PC-3 (cell line): ENCODE measurements at regions not wholly inside any gene's neighbourhood (a gene's known extent, or its start where the extent isn't known, plus 50 kb on each side); places are given as distances from the start of the nearest gene placed in this dataset.

ENCODE experiments used
- ATAC-seq: fragments of 200-7000 bp; cut with Tn5 transposase; 2 replicates; pipeline ENCODE4 v1.9.1; 2020; ENCODE audit warnings: mild to moderate bottlenecking, moderate library complexity
- BruUV-seq: library from RNA; stranded (reverse); fragments of 400-500 nt; replicated peaks from 2 replicates; lab custom pipeline; 2021; lab: Mats Ljungman, UMichigan
- CTCF ChIA-PET: fragments of 300-600 bp; sonication (Branson Sonifier 250); formaldehyde crosslinking; loops from one replicate; lab custom pipeline; 2022; ENCODE audit warnings: antibody characterized with exemption; lab: Charles Lee
- POLR2A ChIA-PET: fragments of 300-600 bp; sonication (Branson Sonifier 250); formaldehyde crosslinking; loops from one replicate; lab custom pipeline; 2022; ENCODE audit warnings: antibody characterized with exemption; ENCODE audit not compliant: unreplicated experiment; lab: Charles Lee
- DNase-seq: peaks from one replicate; pipeline ENCODE4 v3.0.0-alpha.2; 2015
- H2AFZ ChIP-seq: fragments of 300-600 bp; sonication (generic); 2 replicates; pipeline ENCODE4 v1.6.0; 2016; ENCODE audit warnings: antibody characterized with exemption, low read length
- H3F3A ChIP-seq: fragments of 300-600 bp; sonication (generic); one replicate; pipeline ENCODE4 v1.6.0; 2017; ENCODE audit warnings: antibody characterized with exemption, low read length, control low read depth, mild to moderate bottlenecking; ENCODE audit not compliant: unreplicated experiment
- H3K27ac ChIP-seq: fragments of 300-600 bp; sonication (generic); 2 replicates; pipeline ENCODE4 v1.5.1; 2016; ENCODE audit warnings: mild to moderate bottlenecking, low read length
- H3K27me3 ChIP-seq: fragments of 300-600 bp; sonication (generic); 2 replicates; pipeline ENCODE4 v1.6.1; 2016; ENCODE audit warnings: low read length, mixed read lengths
- H3K36me3 ChIP-seq: fragments of 300-600 bp; sonication (generic); 2 replicates; pipeline ENCODE4 v1.6.1; 2016; ENCODE audit warnings: low read depth, mixed run types, low read length, mixed read lengths
- H3K4me1 ChIP-seq: fragments of 300-600 bp; sonication (generic); 2 replicates; pipeline ENCODE4 v1.5.1; 2016; ENCODE audit warnings: low read length; ENCODE audit not compliant: insufficient read depth
- H3K4me2 ChIP-seq: fragments of 300-600 bp; sonication (generic); 2 replicates; pipeline ENCODE4 v1.6.0; 2016; ENCODE audit warnings: low read length
- H3K4me3 ChIP-seq: fragments of 300-600 bp; sonication (generic); 2 replicates; pipeline ENCODE4 v1.5.1; 2016; ENCODE audit warnings: mild to moderate bottlenecking, low read length, mixed read lengths
- H3K79me2 ChIP-seq: fragments of 300-600 bp; sonication (generic); 2 replicates; pipeline ENCODE4 v1.6.1; 2017; ENCODE audit warnings: low read length, mixed read lengths
- H3K9ac ChIP-seq: fragments of 300-600 bp; sonication (generic); 2 replicates; pipeline ENCODE4 v1.6.0; 2016; ENCODE audit warnings: mild to moderate bottlenecking, low read length
- H3K9me2 ChIP-seq: fragments of 300-600 bp; sonication (generic); replicated peaks from 2 replicates; pipeline ENCODE4 v1.6.1; 2016; ENCODE audit warnings: mixed run types, low read length, mixed read lengths
- H3K9me3 ChIP-seq: fragments of 300-600 bp; sonication (generic); 2 replicates; pipeline ENCODE4 v1.6.1; 2016; ENCODE audit warnings: low read length, mixed read lengths
- H4K20me1 ChIP-seq: fragments of 300-600 bp; sonication (generic); 2 replicates; pipeline ENCODE4 v1.6.1; 2016; ENCODE audit warnings: low read length, mixed read lengths
- EZH2 ChIP-seq: fragments of 300-600 bp; sonication (generic); IDR thresholded peaks from one replicate; pipeline ENCODE4 v1.6.1; 2017; ENCODE audit warnings: antibody characterized with exemption, mild to moderate bottlenecking, low read length; ENCODE audit not compliant: unreplicated experiment
- EZH2phosphoT487 ChIP-seq: fragments of 300-600 bp; sonication (generic); IDR thresholded peaks from 2 replicates; pipeline ENCODE4 v1.6.1; 2018; ENCODE audit warnings: mild to moderate bottlenecking, antibody characterized with exemption, low read length, borderline replicate concordance
- intact Hi-C: fragments of 100-400 bp; cut with micrococcal nuclease; formaldehyde crosslinking; loops from 2 replicates; pipeline ENCODE4 v1.9.0; 2023
- TF ChIP-seq, protein P1 (sequence below): fragments of 300-600 bp; sonication (generic); conservative IDR thresholded peaks from 2 replicates; pipeline ENCODE4 v1.5.1; 2017; ENCODE audit warnings: antibody characterized with exemption, low read depth, mild to moderate bottlenecking, low read length

DNA sequence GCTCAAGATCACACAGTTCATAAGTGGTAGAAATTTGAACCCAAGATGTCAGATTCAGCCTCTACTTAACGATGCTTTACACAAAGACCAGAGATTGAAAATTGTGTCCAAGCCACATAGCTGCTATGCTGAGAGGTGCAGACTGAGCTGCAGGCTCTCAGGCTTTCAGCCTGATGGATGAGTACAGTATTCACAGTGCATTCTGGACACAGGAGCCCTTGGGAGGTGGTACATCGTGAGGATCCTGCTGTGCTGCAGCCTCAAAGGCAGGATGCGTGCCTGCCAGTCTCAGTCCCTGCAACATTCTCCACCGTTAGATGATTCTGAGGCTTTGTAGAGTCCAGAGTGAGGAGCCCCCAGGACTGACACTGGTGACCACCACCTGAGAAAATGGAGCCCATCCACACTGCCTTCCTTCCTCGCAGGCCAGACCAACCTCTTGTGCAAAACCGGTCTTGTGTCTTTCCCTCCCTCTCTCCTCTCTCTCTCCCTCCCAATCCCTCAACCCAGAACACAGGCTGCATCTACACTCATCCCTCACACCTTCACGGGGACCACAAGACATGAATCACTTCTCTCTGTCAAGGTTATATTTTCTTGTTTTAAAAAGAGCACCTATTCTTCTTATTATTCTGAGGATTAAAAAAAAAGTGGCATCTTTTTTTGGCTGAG is 203.4 kb upstream of the ZNF507 start:
- no TSS peak for BruUV-seq

DNA sequence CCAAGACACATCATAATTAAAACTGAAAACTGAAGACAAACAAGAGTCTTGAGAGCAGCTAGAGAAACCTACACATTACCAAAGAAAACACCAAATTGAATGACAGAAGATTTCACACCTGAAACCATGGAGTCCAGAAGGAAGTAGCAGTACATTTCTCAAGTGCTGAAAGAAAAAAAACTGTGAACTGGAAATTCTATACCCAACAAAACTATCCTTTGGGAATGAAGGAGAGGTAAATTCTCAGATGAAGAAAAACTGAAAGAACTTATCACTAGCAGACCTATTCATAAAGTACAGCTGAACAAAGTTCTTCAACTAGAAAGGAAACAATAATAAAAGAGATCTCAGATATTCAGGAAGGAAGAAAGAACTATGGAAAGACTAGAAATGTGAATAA is 198.7 kb upstream of the ZNF507 start:
- Histone ChIP-seq H4K20me1 (no peaks in the 10 kb centered on the region), H3K27ac (no peak overlapping the region), H3K36me3 (no peaks in the 10 kb centered on the region), H3K9me2 (no peaks in the 10 kb centered on the region), H3K27me3 (no peaks in the 10 kb centered on the region), H3K9ac (no peak overlapping the region), H3K4me3 (no peak overlapping the region), H3K9me3 (0 out of 2 replicates have a peak, but pooled peaks cover 5% of the 10 kb centered on the region), H2AFZ (no peak overlapping the region), H3K4me2 (no peak overlapping the region), H3K4me1 (no peaks in the 10 kb centered on the region), H3K79me2 (no peaks in the 10 kb centered on the region), H3F3A (no peaks in the 10 kb centered on the region)
- ATAC-seq (no peak), DNase-seq (no peak)
- intact Hi-C loops, result no loop called here
- POLR2A ChIA-PET, result no interaction called here
- TF ChIP-seq, protein P1, sequence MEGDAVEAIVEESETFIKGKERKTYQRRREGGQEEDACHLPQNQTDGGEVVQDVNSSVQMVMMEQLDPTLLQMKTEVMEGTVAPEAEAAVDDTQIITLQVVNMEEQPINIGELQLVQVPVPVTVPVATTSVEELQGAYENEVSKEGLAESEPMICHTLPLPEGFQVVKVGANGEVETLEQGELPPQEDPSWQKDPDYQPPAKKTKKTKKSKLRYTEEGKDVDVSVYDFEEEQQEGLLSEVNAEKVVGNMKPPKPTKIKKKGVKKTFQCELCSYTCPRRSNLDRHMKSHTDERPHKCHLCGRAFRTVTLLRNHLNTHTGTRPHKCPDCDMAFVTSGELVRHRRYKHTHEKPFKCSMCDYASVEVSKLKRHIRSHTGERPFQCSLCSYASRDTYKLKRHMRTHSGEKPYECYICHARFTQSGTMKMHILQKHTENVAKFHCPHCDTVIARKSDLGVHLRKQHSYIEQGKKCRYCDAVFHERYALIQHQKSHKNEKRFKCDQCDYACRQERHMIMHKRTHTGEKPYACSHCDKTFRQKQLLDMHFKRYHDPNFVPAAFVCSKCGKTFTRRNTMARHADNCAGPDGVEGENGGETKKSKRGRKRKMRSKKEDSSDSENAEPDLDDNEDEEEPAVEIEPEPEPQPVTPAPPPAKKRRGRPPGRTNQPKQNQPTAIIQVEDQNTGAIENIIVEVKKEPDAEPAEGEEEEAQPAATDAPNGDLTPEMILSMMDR, result no peak
- TF ChIP-seq EZH2phosphoT487, result no peak
- TF ChIP-seq EZH2, result no peak
- no TSS peak for BruUV-seq
- CTCF ChIA-PET, result no interaction called here

More for the DNA sequence above, 203.4 kb upstream of the ZNF507 start:
- Histone ChIP-seq H3K27me3 (no peaks in the 10 kb centered on the region), H3F3A (no peaks in the 10 kb centered on the region), H3K36me3 (no peaks in the 10 kb centered on the region), H3K79me2 (no peaks in the 10 kb centered on the region), H2AFZ (no peak overlapping the region), H3K4me2 (no peak overlapping the region), H3K27ac (no peak overlapping the region), H4K20me1 (no peaks in the 10 kb centered on the region), H3K9me2 (no peaks in the 10 kb centered on the region), H3K9me3 (0 out of 2 replicates have a peak, but pooled peaks cover 5% of the 10 kb centered on the region), H3K4me1 (no peaks in the 10 kb centered on the region), H3K9ac (no peak overlapping the region), H3K4me3 (no peak overlapping the region)
- ChIA-PET POLR2A (no interaction called here), CTCF (no interaction called here)
- TF ChIP-seq EZH2phosphoT487 (no peak), EZH2 (no peak)
- TF ChIP-seq, protein P1, result no peak
- intact Hi-C loops, result no loop called here
- no peak for ATAC-seq
- no peak for DNase-seq

DNA sequence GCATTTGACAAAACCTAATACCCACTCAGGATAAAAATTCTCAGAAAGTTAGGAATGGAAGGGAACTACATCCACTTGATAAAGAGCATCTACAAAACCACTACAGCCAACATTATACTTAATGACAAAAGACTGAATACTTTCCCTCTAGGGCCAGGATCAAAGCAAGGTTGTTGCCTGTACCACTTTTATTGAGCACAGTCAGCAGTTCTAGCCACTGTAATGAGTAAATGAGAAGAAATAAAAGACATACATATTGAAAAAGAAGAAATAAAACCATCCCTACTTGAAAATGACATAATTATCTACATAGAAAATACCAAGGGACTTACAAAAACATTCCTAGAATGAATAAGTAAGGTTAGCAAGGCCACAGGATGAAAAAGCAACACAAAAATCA is 194.8 kb upstream of the ZNF507 start:
- no peaks in the 10 kb centered on the region for H3K4me1 ChIP-seq
- H3K9ac ChIP-seq, result no peak overlapping the region
- DNase-seq, result no peak
- H3K4me2 ChIP-seq, result no peak overlapping the region
- H2AFZ ChIP-seq, result no peak overlapping the region
- H3F3A ChIP-seq, result no peaks in the 10 kb centered on the region
- ChIA-PET CTCF (no interaction called here), POLR2A (no interaction called here)
- H3K27ac ChIP-seq, result no peak overlapping the region
- no peaks in the 10 kb centered on the region for H3K79me2 ChIP-seq
- H3K27me3 ChIP-seq, result no peaks in the 10 kb centered on the region
- 0 out of 2 replicates have a peak, but pooled peaks cover 5% of the 10 kb centered on the region for H3K9me3 ChIP-seq
- no peak for ATAC-seq
- no peak overlapping the region for H3K4me3 ChIP-seq
- intact Hi-C loops, result no loop called here
- TF ChIP-seq, protein P1, result no peak
- TF ChIP-seq EZH2 (no peak), EZH2phosphoT487 (no peak)
- no TSS peak for BruUV-seq
- H3K36me3 ChIP-seq, result no peaks in the 10 kb centered on the region
- no peaks in the 10 kb centered on the region for H4K20me1 ChIP-seq
- no peaks in the 10 kb centered on the region for H3K9me2 ChIP-seq
